GM12892 (cell line): ENCODE measurements at regions not wholly inside any gene's neighbourhood (a gene's known extent, or its start where the extent isn't known, plus 50 kb on each side); places are given as distances from the start of the nearest gene placed in this dataset.

Experiments used
- POLR2A ChIP-seq: IDR thresholded peaks from 2 replicates; pipeline ENCODE4 v1.6.1; 2011; ENCODE audit warnings: low read depth, low read length, control low read depth
- POLR2AphosphoS5 ChIP-seq: IDR thresholded peaks from 2 replicates; pipeline ENCODE4 v1.6.1; 2011; ENCODE audit warnings: low read depth, low read length, control low read depth
- TAF1 ChIP-seq: IDR thresholded peaks from 2 replicates; pipeline ENCODE4 v1.6.1; 2011; ENCODE audit warnings: low read depth, mild to moderate bottlenecking, control low read depth, low read length, borderline replicate concordance

DNA sequence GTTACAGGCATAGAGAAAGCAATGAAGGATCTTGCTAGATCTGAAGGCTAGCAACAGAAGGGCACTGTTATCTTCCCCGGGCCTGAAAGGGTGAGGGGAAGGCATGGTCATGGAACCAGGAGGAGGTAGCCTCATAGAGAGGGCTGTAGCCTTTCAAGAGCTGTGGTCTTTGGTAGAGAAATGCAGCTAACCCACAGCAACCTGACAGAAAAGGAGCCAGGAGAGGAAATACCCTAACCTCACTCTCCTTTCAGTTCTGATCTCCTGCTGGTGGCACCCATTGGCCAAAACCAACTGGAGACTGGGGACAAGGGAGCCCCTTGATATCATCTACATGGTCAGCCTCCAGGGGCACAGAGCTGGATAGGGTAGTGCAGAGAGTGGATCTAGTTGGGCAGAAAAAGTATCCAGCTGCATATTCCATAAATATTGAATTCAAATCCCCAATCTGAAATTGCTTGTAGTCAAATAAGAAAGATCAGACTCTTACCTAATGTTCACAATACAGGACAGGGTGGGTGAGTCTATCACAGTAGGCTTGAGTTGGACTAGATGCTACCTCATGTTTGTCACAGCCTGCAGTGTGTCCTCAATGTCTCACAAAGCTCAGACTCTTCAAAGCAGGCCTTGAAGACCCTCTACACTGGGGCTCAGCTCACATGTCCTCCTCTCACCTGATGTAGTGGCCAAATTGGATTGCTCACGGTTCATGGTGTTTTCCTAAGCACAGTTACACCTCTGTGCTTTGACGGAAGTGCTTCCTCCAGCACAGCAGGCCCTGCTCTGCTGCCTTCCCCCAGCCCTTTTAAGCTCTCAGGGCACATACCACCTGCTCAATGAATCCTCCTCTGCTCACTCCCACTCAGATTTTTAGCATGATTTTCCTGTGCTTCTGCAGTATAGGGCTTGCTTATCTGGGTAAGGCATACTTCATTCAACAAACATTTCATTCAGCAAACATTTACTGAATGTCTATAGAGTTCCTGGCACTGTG lies 74.1 kb upstream of the JUN start:
- TF ChIP-seq POLR2A (no peak), POLR2AphosphoS5 (no peak), TAF1 (no peak)
